HUES6 (cell line): ENCODE measurements at regions not wholly inside any gene's neighbourhood (a gene's known extent, or its start where the extent isn't known, plus 50 kb on each side); places are given as distances from the start of the nearest gene placed in this dataset.

ENCODE experiments used
- H3K27ac ChIP-seq: 2 replicates; pipeline ENCODE4 v1.7.0; 2013; ENCODE audit warnings: low read depth, mild to moderate bottlenecking, low read length, inconsistent platforms
- H3K27me3 ChIP-seq: 2 replicates; pipeline ENCODE4 v1.6.1; 2013; ENCODE audit warnings: low read length; ENCODE audit not compliant: control insufficient read depth, insufficient read depth
- H3K36me3 ChIP-seq: 2 replicates; pipeline ENCODE4 v1.6.1; 2013; ENCODE audit warnings: low read length; ENCODE audit not compliant: control insufficient read depth, insufficient read depth
- H3K4me1 ChIP-seq: 2 replicates; pipeline ENCODE4 v1.6.1; 2013; ENCODE audit warnings: low read length; ENCODE audit not compliant: control insufficient read depth, insufficient read depth
- H3K4me3 ChIP-seq: 2 replicates; pipeline ENCODE4 v1.5.1; 2013; ENCODE audit warnings: low read depth, low read length
- H3K9ac ChIP-seq: one replicate; pipeline ENCODE4 v1.6.1; 2013; ENCODE audit warnings: mild to moderate bottlenecking, low read length
- H3K9me3 ChIP-seq: 2 replicates; pipeline ENCODE4 v1.6.1; 2013; ENCODE audit warnings: low read depth, low read length; ENCODE audit not compliant: control insufficient read depth, insufficient read depth

- H3K9ac ChIP-seq: no peak overlapping the region
- H3K4me1 ChIP-seq: no peaks in the 10 kb centered on the region
- H3K9me3 ChIP-seq: peaks cover 40% of the 10 kb centered on the region
- H3K4me3 ChIP-seq: no peak overlapping the region
- no peak overlapping the region for H3K27ac ChIP-seq
- H3K36me3 ChIP-seq: no peaks in the 10 kb centered on the region
- no peaks in the 10 kb centered on the region for H3K27me3 ChIP-seq
Measured at GRCh38 chr5:28009576-28009975, 971.2 kb upstream of the CDH9 start.

GRCh38 chr5:27996665-27997064 is 958.3 kb upstream of the CDH9 start:
- Histone ChIP-seq H3K4me3 (no peak overlapping the region), H3K9ac (no peak overlapping the region), H3K27me3 (no peaks in the 10 kb centered on the region), H3K27ac (no peak overlapping the region), H3K9me3 (no peaks in the 10 kb centered on the region), H3K4me1 (no peaks in the 10 kb centered on the region), H3K36me3 (no peaks in the 10 kb centered on the region)

GRCh38 chr5:27995867-27996266 is 957.5 kb upstream of the CDH9 start:
- no peak overlapping the region for H3K9ac ChIP-seq
- no peak overlapping the region for H3K4me3 ChIP-seq
- H3K4me1 ChIP-seq: no peaks in the 10 kb centered on the region
- no peaks in the 10 kb centered on the region for H3K36me3 ChIP-seq
- H3K27ac ChIP-seq: no peak overlapping the region
- H3K27me3 ChIP-seq: no peaks in the 10 kb centered on the region
- H3K9me3 ChIP-seq: no peaks in the 10 kb centered on the region

- Histone ChIP-seq H3K27me3 (no peaks in the 10 kb centered on the region), H3K4me1 (no peaks in the 10 kb centered on the region), H3K9me3 (no peaks in the 10 kb centered on the region), H3K4me3 (no peak overlapping the region), H3K27ac (no peak overlapping the region), H3K9ac (no peak overlapping the region), H3K36me3 (no peaks in the 10 kb centered on the region)
Measured at GRCh38 chr5:27978322-27978721, 939.9 kb upstream of the CDH9 start.

GRCh38 chr5:27969157-27969556 is 930.8 kb upstream of the CDH9 start:
- no peak overlapping the region for H3K27ac ChIP-seq
- no peak overlapping the region for H3K9ac ChIP-seq
- no peaks in the 10 kb centered on the region for H3K36me3 ChIP-seq
- no peaks in the 10 kb centered on the region for H3K27me3 ChIP-seq
- H3K4me1 ChIP-seq: no peaks in the 10 kb centered on the region
- peaks cover 11% of the 10 kb centered on the region for H3K9me3 ChIP-seq
- H3K4me3 ChIP-seq: no peak overlapping the region

GRCh38 chr5:27963050-27963783 is 924.8 kb upstream of the CDH9 start:
- no peak overlapping the region for H3K27ac ChIP-seq
- H3K4me1 ChIP-seq: no peaks in the 10 kb centered on the region
- no peaks in the 10 kb centered on the region for H3K36me3 ChIP-seq
- H3K9ac ChIP-seq: no peak overlapping the region
- H3K9me3 ChIP-seq: peaks cover 19% of the 10 kb centered on the region
- H3K4me3 ChIP-seq: no peak overlapping the region
- no peaks in the 10 kb centered on the region for H3K27me3 ChIP-seq

GRCh38 chr5:27962198-27962597 is 923.8 kb upstream of the CDH9 start:
- no peaks in the 10 kb centered on the region for H3K4me1 ChIP-seq
- H3K27me3 ChIP-seq: no peaks in the 10 kb centered on the region
- H3K36me3 ChIP-seq: no peaks in the 10 kb centered on the region
- H3K27ac ChIP-seq: no peak overlapping the region
- H3K9ac ChIP-seq: no peak overlapping the region
- peaks cover 21% of the 10 kb centered on the region for H3K9me3 ChIP-seq
- H3K4me3 ChIP-seq: no peak overlapping the region

- H3K36me3 ChIP-seq: no peaks in the 10 kb centered on the region
- H3K4me3 ChIP-seq: no peak overlapping the region
- H3K4me1 ChIP-seq: no peaks in the 10 kb centered on the region
- no peak overlapping the region for H3K27ac ChIP-seq
- H3K9ac ChIP-seq: no peak overlapping the region
- H3K9me3 ChIP-seq: no peaks in the 10 kb centered on the region
- H3K27me3 ChIP-seq: no peaks in the 10 kb centered on the region
Measured at GRCh38 chr5:27947088-27947487, 908.7 kb upstream of the CDH9 start.

- H3K27ac ChIP-seq: no peak overlapping the region
Measured at GRCh38 chr5:27944471-27944870, 906.1 kb upstream of the CDH9 start.

DNA sequence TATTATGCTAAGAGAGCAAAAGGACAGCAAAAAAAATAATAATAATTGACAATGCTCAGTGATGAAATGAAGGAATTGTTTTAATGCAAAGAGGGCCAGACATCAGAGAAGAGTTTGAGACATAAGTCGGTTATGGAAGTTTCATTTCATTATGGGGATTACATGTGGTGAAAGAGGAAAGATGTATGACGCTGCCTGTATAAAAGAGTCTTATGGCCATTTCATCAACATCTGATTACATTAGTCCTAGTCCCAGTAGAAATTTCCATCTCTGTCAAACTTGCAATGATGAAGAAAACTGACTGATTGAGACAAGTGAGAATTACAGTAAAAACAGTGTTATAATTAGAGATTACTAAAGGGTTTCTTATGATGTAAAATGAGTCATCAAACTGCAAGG is 900.6 kb upstream of the CDH9 start:
- Histone ChIP-seq H3K4me1 (no peaks in the 10 kb centered on the region), H3K27ac (no peak overlapping the region), H3K4me3 (no peak overlapping the region)

More at GRCh38 chr5:27944471-27944870, 906.1 kb upstream of the CDH9 start:
- no peak overlapping the region for H3K4me3 ChIP-seq
- no peaks in the 10 kb centered on the region for H3K9me3 ChIP-seq
- H3K4me1 ChIP-seq: no peaks in the 10 kb centered on the region
- H3K36me3 ChIP-seq: no peaks in the 10 kb centered on the region
- no peaks in the 10 kb centered on the region for H3K27me3 ChIP-seq
- no peak overlapping the region for H3K9ac ChIP-seq

DNA sequence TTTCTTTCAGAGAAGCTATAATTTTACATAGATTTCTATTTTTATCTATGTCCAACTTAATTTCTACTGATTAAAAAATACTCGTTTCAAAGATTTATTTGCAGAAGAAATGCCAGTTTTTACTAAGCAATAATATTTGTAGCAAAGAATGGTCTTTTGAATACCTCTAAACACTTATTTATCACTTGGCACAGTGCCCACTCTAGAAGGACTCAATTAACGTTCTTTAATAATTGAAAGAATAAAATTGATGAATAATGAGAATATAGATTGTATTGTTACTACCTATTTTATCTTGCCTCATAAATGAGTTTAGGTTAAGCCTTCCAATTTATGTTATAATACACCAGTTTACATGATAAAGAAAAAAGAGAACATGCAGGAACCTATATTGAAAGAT is 889.7 kb upstream of the CDH9 start:
- H3K4me3 ChIP-seq: no peak overlapping the region
- H3K27me3 ChIP-seq: no peaks in the 10 kb centered on the region
- no peaks in the 10 kb centered on the region for H3K36me3 ChIP-seq
- no peak overlapping the region for H3K27ac ChIP-seq
- no peaks in the 10 kb centered on the region for H3K4me1 ChIP-seq
- no peak overlapping the region for H3K9ac ChIP-seq
- H3K9me3 ChIP-seq: no peaks in the 10 kb centered on the region

More for the DNA sequence above, 900.6 kb upstream of the CDH9 start:
- Histone ChIP-seq H3K9me3 (no peaks in the 10 kb centered on the region), H3K36me3 (no peaks in the 10 kb centered on the region), H3K27me3 (no peaks in the 10 kb centered on the region), H3K9ac (no peak overlapping the region)
